ENCODE measurements at regions not wholly inside any gene's neighbourhood (a gene's known extent, or its start where the extent isn't known, plus 50 kb on each side); places are given as distances from the start of the nearest gene placed in this dataset.
"Not testable (repeated sequence)": the region's sequence is repeated elsewhere in the genome, so short reads cannot be mapped to it uniquely, and the experiment has no call there.

DNA sequence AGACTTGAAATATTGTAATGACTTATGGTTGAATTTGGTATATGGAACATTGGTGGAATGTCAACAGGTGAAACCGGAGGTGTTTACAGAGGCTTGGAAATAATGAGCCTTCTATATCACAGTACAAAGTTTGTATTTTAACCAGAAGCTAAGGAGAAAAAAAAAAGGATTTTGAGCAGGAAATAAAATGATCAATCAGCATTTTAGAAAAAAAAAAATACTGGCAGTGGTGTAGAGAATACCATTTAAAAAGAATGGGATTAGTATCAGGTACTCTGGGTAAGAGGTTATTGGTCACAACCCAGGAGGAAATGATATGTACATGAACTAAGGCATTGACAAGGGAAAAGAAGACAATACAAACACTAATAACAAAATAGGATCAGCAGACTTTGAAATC lies 587.1 kb upstream of the HTR2C start:
- DNase-seq = no peak

DNA sequence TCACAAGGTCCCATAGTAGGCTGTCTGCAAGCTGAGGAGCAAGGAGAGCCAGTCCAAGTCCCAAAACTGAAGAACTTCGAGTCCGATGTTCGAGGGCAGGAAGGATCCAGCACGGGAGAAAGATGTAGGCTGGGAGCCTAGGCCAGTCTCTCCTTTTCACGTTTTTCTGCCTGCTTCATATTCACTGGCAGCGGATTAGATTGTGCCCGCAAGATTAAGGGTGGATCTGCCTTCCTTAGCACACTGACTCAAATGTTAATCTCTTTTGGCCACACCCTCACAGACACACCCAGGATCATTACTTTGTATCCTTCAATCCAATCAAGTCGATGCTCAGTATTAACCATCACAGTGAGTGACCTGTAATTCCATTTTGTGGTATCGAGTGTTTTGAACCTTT lies 592.2 kb upstream of the HTR2C start:
- not testable (repeated sequence) for DNase-seq

DNA sequence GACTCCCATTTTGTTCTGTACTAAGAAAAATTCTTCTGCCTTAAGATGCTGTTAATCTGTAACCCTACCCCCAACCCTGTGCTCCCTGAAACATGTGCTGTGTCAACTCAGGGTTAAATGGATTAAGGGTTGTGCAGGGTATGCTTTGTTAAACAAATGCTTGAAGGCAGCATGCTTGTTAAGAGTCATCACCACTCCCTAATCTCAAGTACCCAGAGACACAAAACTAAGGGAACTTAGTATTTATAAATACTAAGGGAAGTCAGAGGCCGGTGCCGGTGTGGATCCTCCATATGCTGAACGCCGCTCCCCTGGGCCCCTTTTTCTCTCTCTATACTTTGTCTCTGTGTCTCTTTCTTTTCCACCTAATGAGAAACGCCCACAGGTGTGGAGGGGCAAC lies 593.2 kb upstream of the HTR2C start:
- DNase-seq = not testable (repeated sequence)

- not testable (repeated sequence) for DNase-seq
These were observed 595.5 kb upstream of the HTR2C start for GRCh38 chrX:113988315-113988935.

DNA sequence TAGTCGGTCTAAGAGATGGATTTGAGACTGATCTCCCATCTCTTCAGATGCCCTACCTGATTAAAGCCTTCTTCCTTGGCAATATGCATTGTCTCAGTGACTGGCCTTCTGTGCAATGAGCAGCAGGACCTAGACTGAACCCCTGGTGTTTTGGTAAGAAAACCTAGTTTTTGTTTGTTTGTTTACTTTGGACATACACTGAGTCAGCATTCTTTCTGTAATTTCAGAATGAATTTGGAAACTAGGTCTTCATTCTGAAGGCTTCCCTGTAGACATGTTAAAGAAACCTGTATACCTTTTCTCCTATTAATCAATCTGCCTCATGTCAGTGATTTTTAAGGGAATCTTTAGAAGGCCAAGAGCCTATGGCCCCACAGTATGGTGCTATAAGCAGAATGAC lies 597.5 kb upstream of the HTR2C start:
- DNase-seq = no peak

DNA sequence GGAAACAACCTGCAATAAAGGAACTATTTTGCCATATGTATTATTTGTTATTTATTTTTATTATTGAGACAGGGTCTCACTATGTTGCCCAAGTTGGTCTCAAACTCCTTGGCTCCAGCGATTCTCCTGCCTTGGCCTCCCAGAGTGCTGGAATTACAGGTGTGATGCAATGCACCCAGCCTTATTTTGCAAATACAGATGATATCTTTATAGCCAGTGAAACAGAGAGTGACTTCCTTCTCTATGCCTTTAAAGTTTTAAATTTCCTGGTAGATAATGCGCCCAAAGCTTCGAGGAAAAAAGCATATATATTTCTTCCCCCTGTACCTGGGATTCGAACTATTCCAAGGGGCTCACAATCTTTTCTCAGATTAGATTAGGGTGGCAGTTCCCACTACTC lies 601.1 kb upstream of the HTR2C start:
- DNase-seq = no peak

DNA sequence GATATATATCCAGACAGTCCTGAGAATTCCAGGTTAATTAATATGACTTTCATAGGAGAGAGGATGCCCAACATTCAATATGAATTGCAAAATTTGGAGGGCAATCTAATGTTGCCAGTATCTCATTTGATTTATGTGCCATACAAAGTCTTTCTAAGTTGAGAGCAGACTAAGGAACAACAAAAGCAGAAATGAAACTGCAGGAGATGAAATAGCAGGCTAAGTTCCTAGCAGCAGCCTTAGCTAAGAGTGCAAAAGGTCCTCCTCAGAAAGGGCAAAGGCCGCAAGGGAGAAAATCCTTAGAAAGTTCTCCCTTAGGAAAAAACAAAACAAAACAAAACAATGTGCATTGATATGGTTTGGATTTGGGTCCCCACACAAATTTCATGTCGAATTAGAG lies 602.9 kb upstream of the HTR2C start:
- DNase-seq = no peak

DNA sequence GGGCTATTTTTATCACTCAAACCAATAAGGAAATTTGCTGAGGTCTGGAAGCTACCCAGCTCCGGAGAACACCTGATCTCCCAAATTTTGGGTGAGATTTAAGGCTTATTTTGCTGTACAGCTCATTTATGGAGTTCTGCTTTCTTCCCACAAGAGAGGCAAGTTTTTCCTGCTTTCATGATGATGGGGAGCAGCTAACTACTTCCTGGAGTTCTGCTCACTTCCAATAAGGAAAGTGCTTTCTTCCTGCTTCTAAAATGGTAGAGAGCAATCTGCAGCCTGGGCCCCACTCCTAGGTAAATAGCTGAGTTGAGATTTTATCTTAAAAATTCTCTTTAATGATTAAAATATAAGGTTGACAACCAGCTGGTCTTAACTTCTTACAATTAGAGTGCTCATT lies 606.0 kb upstream of the HTR2C start:
- DNase-seq = no peak

GRCh38 chrX:113975441-113975840 lies 608.4 kb upstream of the HTR2C start:
- DNase-seq = no peak

GRCh38 chrX:113974881-113975280 lies 609.0 kb upstream of the HTR2C start:
- no peak for DNase-seq

- DNase-seq = no peak
These were observed 610.2 kb upstream of the HTR2C start for GRCh38 chrX:113973706-113974105.

DNA sequence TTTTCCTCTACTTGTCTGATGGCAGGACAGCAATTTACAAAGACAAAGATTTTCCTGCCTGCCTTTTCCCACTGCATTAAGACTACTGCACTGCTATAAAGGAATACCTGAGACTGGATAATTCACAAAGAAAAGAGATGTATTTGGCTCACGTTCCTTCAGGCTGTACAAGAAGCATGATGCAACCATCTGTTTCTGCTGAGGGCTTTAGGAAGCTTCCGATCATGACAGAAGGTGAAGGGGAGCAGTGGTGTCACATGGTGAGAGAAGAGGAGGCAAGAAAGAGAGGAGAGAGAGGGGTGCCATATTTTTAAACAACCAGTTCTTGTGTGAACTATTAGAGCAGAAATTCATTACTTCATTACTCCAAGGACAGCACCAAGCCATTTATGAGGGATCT lies 617.1 kb upstream of the HTR2C start:
- no peak for DNase-seq

DNA sequence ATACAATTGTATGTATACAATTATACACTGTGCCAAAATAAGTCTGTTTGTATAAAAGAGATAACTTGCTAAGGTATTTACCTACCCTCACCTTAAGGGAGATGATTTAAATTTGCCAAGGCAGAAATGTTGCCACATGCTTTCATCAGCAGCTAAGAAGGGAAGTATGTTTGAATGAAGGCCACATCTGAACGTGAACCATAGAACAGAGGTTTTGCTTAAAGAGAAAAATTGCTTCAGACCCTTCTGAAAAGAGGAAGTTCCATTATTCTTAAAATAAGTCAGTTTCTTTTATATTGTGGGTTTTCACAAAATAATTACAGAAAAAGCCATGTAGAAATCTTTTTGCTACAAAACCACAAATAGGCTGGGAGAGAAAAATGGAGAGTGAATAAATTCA lies 621.5 kb upstream of the HTR2C start:
- no peak for DNase-seq

DNA sequence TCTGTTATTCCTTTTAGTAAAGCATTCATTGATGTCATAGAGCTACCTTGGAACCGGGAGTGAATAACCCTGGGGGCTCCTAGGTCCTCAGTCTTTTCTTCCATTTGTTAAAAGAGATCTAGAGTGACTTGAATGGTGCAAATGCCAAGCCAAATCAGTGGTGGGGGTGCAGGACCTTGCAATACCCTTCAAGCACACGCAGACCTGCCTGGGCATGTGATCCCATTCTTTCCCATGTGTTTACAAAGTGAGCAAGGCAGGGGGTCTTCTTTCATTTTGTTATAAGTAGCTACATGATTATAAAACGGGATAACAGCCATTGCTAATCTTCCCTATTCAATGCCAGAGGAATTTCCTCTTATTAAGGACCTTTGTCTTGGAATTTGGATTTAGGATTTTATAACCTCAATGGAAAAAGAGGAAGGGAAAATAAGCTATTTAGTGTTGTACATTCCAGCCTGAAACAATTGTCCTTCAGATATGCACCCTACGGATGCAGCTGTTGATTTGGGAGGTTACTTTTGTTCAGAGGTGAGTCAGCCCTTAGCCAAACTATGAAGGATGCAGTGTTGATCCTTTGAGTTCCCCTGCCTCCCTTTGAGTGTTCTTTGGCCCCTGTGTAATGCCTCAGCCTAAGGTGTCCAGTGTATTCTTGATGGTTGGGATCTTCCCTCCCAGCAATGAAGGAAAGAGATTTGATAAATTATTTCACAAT lies 623.8 kb upstream of the HTR2C start:
- DNase-seq = no peak

GRCh38 chrX:113956936-113957335 lies 627.0 kb upstream of the HTR2C start:
- no peak for DNase-seq

DNA sequence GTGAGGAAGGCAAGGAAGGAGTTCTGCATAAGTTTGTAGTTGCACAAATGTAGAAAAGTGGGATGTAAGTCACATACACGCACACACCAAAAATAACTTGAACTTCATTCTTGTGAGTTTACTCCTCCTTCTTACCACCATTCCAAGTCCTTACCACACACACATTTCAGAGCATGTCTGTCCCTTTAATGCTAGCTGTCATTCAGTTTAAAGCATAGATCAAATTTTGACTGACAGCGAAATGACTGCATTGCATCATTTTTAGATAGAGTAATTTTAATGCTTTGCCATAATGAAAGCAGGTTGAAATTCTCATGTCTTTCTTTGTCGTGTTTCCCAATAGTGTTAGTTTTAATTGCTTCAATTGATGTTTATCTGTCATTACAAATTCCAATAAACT lies 629.6 kb upstream of the HTR2C start:
- no peak for DNase-seq

GRCh38 chrX:113950081-113950678 lies 633.7 kb upstream of the HTR2C start:
- no peak for DNase-seq

DNA sequence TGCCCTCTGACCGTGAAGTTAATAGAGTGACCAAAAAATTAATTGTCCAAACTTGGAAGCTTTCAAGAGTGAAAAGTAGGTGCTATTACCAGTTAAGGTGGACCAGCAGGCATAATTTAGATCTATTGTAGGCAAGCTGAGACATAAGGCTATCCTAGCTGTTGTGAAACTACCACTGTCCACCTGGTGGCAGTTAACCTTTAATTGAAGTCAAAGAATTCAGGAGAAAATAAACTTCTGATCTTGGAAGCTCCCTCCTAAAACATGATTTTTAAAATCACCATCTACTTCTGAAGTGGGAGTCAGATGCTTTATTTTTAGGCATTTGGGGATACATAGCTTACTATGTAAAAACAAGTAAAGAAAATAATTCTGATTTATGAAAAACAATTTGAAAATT lies 636.3 kb upstream of the HTR2C start:
- no peak for DNase-seq

GRCh38 chrX:113935518-113935917 lies 648.4 kb upstream of the HTR2C start:
- DNase-seq = no peak

DNA sequence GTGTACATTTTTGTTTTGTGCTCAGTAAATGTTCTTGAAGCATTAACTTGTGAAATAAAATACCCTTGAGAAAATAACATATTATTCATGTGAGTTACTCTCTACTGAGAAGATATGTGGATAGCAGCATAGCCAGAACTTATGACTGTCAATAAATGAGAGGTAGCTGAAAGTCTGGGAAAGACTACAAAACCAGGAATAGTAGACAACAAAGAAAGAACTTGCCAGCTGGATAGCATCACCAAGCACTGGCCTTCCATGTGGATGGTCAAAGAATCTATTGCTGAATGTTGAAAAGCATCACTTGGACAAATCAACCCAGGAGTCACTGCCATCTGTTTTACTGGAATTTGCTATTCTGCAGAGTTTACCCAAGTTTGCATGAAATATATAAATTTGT lies 650.0 kb upstream of the HTR2C start:
- no peak for DNase-seq

- DNase-seq = no peak
These were observed 654.9 kb upstream of the HTR2C start for GRCh38 chrX:113929004-113929403.

- DNase-seq = no peak
These were observed 663.2 kb upstream of the HTR2C start for GRCh38 chrX:113920661-113921060.

- no peak for DNase-seq
These were observed 664.5 kb upstream of the HTR2C start for GRCh38 chrX:113919387-113919786.

DNA sequence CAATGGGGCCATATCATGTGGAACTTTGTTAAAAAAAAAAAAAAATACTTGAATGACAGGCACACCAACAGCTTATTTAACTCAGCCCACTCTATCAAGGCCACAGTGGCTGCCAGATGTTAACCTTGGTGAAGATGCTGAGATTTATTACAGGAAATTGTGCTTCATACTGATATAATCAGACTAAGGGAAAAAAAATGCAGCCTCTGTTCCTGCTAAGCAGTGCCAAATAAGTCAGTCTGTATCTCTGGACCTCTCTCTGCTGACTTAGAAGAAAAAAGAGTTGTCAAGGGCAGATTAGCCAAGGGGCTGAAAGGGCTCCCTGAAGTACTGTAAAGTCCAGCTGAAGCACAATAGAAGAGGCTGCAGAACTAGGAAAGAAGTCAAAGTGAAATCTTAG lies 677.7 kb upstream of the HTR2C start:
- no peak for DNase-seq

DNA sequence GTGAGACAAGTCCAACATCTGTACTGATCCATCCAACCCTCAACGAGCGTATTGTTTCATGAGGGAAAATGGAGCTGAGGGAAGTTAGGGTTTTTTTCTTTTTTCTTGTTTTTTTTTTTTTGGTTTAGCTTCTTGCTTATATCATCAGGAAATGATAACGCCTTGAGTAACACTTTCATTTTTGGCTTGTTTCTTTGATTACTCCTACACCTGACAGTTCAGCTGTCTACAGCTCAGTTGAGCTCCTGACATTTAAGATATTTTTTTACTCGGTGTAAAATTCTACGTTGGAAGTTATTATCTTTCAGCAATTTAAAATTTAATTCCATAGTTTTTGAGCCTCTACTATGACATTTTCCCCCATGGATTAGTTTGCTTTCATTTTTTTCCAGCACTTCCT lies 691.0 kb upstream of the HTR2C start:
- no peak for DNase-seq

Measured in SHP77 treated with DMSO at 0.1 percent for 48 hours (cell line).